ENCODE measurements at regions not wholly inside any gene's neighbourhood (a gene's known extent, or its start where the extent isn't known, plus 50 kb on each side); places are given as distances from the start of the nearest gene placed in this dataset.

DNA sequence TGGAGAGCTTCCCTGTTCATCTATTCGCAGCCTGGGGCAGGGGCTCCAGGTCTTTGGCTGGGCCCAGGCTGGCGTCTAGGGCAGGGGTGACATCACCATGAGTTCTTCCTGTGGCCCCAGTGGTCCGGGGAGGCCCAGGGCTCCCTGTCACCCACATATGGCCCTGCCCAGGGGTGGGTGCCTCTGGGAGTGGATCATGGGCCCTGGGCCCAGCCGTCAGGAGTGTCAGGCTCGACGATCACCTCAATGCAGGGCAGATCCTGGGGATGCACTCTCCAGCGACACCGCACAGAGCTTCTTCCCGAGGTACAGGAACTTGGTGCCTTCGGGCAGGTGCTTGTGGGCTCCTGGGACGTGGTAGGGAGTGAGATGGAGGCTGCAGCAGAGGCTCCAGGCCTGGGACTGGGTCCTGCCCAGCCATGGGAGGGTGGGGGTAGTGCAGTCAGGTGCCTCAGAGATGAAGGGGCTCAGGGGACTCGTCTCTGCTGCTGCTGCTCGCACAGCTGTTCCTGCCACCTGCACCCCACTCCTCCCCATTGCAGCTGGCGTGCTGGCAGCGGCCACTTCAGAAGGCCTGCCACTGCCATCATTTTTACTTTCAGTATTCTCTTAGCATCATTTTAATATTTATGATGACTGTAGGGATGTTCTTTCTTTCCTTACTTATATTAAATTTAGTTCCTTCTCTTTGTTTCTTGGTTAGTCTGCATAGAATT lies 196.0 kb upstream of the VRK2 start:
- DNase-seq = no peak

DNA sequence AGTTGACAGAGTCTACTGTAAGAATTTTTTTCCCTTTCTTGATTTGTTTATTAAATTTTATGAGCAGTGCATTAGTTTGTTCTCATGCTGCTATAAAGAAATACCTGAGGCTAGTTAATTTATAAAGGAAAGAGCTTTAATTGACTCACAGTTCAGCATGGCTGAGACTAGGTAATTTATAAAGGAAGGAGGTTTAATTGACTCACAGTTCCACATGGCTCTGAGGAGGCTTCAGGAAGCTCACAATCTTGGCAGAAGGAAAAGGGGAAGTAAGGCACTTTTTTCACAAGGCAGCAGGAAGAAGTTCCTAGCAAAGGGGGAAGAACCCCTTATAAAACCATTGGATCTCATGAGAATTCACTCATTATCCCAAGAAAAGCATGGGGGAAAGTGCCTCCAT lies 191.4 kb upstream of the VRK2 start:
- no peak for DNase-seq

DNA sequence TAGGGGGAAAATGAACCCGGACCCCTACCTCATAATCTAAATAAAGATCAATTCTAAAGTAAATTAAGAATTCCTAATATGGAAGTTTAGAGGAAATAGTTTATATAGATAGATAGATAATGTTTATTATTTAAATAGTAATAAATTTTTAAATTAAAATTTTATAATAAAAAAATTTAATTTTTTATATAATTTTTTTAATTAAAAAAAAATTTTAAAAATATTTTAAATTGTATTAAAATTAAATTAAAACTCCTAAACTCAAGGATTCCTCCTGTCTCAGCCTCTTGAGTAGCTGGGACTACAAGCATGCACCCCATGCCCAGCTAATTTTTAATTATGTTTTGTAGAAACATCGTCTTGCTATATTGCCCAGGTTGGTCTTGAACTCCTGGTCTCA lies 186.9 kb upstream of the VRK2 start:
- no peak for DNase-seq

DNA sequence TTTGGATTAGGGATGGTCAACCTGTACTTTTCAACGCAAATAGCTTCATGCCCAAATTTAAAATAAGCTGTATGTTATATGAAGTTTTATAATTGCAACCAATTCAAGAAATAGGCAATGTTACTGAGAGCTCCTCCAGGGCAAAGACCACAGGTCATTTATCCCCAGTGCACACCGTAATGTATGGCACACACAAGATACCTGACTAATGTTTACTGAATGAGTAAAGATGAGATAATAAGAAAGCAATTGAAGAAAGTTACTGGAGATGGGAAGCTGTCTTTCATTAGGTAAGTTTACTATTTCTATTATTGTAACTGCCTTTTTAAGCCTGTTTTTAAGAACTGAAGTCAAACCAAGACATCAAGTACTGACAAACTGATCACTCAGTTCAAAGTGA lies 184.5 kb upstream of the VRK2 start:
- no peak for DNase-seq

DNA sequence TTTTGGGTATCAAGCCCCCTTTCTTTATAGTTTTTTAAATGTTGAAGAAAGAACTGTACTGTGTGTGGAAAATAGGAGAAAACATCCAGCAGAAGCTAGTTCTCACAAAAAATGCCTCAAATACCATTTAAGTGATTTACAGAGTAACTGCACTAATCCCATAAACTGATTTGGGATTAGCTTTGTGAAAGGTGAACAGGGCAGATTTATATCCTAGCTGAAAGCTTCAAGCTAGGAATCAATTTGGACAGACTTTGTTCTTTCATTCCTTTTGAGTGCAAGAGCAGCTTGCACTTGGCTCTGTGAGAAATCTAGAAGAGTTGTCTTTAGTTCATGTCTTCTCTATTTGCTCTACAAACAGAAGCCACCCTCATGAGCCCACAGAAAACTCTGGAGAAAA lies 183.9 kb upstream of the VRK2 start:
- no peak for DNase-seq

DNA sequence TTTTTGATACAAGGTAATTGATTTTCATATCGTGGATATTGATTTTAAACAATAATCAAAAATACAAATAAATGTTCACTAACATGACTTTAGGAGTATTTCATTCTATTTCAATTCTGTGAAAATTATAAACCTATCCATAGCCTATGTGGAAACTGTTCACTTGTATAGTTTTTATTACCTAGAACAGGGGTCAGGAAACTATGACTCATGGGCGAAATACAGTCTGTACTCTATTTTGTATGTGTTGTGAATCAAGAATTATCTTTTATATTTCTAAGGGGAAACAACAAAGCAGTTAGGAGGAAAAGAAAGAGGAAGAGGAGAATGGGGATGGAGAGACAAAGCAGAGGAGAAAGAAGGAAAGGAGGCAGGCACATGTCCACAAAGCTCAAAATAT lies 181.7 kb upstream of the VRK2 start:
- peak; percentile 18 for DNase-seq

DNA sequence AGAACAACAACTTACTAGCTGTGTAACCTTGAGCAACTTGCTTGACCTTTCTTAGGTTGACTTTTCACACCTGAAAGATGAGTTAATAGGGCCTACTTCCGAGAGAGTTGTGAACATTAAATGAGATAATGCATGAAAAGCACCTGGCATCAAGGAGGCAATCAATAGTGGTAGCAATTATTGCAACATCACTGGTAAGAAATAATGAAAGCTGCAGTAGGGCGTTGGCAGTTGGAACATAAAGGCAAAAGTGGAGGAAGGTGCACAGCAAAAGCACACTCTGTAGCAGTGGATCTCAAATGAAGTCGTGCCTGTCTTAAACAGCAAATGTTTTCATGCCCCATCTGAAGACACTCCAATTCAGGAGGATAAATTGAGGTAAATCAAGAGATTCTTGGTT lies 178.9 kb upstream of the VRK2 start:
- DNase-seq = no peak

DNA sequence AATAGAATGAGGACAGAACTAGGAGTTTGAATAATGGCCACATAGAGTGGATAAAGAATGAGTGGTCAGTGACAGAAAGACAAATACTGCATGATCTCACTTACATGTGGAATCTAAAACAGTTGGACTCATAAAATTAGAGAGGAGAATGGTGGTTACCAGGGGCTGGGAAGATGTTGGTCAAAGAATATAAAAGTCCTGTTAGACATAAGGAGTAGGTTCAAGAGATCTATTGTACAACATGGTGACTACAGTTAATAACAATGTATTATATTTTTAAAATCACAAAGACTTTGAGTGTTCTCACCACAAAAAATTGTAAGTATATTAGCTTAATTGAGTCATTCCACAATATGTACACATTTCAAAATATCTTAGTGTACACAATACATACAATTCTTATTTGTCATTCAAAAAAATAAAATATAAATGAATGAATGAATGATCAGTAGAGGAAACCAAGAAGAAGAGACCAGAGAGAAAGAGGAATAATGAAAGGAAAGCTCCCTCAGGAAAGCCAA lies 177.9 kb upstream of the VRK2 start:
- peak; percentile 35 for DNase-seq

DNA sequence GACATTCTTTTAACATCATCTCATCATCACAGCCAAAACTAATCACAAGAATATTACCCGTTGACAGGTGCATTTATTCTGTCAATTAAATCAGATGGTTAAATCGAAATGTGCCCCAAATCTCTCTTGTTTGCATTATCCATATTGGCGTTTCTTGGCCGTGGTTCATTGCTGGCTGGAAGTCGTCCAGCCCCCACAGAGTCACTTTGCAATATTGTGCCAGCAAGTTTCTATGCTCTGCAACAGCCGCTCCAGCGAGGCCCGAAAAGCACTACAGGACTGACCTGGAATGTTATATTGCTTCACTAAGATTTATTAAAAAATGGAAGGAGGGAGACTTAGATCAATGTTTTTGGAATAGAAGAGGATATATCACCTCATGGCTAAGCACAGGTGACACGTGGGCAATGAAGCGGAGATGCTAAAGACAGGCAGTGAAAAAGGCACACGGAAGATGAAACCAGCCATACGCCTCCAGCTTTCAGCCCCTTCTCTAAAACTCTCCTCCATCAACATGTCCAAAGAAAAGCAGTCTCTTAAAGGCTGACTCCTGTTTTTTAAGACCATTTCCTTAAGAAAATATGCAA lies 176.8 kb upstream of the VRK2 start:
- DNase-seq = no peak

DNA sequence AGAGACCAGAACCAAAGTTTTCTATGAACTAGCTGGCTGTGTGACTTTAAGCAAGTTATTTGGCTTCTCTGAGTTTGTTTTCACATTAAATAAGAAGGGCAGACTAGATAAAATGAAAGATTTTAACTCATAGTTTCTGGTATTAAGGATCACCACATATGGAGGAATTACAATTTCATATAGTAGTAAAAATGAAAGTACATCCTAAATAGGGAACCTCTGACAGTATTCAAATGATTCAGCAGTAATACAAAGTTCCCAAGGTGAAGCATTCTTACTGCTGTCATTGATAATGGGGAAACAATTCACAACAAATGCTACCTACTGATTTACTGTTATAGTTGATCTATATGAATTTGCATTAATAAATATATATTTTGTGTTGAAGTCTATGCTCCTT lies 170.3 kb upstream of the VRK2 start:
- DNase-seq = no peak

DNA sequence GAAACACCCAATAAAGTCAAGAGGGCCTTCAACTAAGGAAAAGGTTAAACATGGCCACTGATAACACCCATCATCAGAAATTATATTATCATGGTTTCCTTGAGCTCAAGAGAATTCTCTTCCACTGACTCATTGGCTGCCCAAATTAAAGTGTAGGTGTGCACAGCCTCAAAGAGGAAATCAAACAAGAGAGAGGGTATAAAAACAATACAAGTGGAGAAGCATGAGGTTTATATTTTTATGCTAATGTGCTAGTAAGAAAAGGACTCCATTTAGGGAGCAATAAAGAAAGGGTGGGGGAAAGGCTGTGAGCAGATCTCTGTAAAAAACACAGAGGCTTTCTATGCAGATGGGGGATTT lies 168.8 kb upstream of the VRK2 start:
- no peak for DNase-seq

DNA sequence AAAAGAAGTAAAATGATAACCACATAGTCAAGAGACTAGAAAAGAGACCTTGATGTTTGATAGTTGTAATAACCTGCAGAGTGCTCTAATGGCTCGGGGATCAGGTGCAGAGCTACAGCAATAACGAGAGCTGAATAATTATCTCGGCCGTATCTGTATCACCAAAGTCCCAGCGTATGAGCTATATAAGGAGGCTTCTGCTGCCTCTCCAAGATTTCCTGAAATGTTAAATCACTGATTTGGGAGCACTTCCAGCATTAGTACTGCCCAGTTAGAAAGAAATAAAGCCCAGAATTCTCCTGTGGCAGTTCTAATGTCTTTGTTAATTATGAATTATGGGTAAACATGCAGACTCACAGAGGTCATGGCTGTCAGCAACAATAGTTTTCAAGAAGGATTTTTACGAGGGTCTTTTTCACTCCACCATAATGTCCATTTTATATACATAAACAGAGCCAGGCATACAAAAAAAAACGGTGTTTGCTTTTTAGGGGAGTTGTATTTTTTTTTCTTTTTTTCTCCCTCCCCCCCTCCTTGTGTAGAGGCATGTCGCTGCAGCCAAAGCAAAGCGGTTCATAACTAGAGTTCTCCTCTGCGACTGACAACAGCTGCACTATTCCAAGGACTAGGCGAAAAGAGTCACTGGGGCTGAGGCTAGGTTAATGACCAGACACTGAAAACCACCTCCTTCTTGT lies 168.3 kb upstream of the VRK2 start:
- no peak for DNase-seq

DNA sequence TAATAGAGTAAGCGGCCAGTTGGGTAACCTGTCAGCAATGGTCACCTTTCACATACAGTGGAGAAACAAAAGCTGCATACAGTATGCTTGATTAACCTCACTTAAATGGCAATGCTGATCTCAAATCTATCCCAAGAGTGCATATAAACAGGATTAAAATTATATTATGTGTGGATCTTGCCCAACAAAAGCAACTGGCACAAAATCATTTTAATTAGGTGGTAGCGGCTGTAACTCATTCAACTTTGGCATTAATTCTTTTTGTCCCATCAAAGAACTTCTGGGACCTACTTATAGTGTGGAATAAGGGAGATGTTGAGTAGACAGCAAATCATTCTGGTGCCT lies 167.8 kb upstream of the VRK2 start:
- DNase-seq = no peak

DNA sequence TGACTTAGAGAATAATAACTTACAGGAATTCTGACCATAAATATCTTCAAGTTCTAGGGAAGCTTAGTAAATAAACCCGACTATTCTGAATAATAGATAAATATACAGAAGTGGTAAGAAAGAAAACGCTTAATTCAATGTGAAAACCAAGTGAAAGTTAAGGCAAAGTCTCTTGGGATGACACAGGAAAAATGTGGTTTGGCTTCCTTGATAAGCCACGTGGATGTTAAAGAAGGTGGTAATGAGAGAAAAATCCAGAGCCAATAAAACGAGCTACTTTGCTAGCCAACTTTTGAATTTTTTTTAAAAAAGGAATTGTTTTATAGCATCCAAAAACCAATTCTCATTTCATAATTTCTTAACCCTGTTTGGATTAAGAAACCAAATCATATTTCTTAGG lies 166.2 kb upstream of the VRK2 start:
- no peak for DNase-seq

DNA sequence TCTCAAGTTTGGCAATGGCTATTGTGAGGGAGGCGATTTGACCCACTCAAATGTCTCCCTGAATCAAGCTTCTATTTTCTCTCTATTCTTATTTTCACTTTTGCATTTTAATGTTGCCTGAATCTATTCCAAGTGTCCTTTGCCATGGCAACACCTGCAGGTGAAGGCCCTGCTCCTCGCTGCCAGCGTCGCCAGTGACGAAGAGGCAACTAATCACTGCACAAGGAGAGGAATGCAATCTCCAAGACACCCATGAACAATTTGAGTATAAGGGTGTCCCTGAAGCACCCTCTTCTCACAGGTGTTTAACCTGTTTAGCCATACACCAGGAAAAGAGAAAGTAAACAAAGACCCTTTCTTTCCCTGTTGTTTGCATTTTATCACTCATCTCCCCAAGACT lies 165.6 kb upstream of the VRK2 start:
- no peak for DNase-seq

DNA sequence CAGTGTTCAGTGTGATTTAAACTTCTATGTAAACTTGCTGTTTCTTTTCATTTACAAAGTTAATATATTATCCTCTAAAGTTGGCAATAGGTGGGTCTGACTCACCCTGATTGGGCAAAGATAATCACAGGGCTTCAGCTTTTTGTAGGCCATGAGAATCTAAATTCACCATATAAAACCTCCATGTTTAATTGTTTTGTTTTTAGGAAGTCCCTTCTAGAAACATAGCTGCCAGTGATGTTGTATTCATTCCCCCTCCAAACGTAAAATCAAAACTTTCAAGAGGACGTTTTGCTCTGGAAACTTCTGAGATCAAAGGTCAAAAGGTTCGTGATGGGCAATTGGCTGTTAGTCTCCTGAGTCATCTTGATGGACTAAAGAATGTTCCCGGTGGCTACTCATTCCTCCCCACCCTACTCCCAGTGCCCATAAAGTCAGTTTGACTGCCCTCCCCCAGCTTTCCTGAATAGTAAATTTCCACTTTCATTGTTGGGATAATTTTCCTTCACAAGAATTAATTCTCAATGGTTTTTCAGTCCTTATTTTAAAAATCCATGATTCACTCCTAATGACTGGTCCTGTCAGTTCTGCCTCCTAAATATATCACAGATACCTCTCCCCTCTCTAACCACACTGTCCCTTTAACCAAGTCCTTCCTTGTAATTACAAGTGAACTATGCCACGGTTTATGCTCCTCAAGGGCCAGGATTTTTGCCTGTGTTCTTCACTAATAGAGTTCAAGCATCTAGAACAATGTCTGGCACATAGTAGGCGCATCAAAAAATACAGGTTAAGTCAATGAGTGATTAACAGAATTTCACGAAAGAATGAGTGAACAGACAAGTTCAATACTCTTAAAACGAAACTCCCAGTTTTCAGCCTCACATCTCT lies 164.4 kb upstream of the VRK2 start:
- peak; percentile 92 for DNase-seq

DNA sequence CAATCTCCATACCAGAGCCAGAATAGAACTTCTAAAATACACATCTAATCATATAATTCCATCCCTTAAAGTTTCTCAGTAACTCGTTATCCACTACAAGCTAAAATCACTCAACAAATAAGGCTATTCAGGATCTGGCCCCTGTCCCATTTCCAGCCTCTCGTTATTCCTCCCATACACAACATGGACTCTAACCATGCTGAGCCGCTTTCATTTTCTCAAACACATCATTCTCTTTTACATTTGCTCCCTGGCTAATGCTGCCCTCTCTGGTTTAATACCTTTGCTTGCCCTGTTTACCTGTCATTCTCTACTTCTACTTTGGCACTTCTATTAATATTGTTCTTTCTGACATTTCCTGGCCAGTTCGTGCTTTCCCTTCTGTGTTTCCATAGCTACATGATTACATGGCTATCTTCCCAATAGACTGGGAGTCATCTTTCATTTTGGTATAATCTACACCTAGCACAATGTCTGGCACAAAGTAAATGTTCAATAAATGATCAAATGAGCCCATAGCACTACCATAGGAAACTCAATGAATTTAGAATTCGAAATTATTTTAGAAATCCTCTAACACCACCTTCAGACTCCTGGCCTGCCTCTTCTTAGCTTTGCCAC lies 163.6 kb upstream of the VRK2 start:
- peak; percentile 12 for DNase-seq

DNA sequence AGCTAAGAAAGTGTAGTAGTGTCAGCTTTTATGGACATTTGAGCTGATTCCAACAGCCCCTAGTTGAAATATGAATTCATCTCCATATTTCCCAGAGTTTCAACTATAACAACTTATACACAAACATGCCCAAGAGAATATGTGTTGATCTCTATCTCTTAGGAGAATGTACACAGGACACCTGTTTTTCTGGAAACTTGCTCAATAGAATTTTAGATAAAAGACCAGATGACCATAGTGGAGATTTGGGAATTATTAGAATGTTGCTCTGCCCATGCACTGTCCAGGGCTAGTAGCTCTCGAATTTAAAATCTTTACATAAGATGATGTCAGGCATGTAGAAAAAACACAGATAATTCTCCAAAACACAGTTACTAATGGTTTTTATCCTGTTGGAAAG lies 162.3 kb upstream of the VRK2 start:
- DNase-seq = no peak

DNA sequence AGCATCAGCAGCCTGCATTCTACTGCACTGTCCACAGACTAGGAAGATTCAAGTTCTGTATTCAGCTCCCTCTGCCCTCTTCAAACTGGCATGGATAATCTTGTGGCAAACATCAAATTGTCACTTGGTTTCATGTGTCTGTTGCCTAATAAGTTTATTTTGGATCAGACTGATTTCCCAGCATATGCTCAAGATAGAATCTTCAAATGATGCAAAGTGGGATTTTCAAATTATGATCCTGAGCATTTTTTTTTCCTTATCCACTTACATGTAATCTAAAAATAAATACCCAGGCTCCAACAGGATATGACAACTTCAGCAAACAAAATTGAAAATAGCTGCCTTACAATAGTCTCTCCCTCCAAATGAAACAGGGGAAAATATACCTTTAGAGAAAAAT lies 160.9 kb upstream of the VRK2 start:
- no peak for DNase-seq

DNA sequence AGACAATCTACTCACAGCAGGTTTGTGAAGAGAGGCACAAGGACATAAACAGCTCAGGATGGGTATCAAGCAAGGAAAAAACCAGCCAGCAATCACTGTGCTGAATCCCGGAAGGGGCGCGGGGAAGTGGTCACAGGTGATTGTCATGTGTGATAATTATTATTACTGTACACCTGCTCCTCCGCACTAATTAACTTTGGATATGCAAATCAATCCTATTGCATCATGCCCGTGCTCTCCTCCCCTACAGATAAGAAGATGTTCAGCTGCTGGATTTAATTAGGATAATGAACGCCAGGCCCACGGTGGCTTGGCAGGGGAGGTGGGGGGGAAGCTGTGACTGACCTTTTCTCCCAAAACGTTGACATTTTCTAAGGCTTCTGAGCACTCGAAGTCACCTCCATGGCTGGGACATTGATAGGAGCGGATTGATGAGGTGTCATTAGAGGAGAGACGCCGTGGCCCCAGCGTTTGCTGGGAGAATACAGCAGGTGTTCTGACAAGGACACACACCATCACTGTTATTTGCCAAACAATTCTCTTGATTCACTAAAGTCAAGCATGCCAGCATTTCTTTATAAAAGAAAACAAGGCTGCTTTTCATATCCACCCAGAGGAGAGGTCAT lies 160.3 kb upstream of the VRK2 start:
- DNase-seq = no peak

DNA sequence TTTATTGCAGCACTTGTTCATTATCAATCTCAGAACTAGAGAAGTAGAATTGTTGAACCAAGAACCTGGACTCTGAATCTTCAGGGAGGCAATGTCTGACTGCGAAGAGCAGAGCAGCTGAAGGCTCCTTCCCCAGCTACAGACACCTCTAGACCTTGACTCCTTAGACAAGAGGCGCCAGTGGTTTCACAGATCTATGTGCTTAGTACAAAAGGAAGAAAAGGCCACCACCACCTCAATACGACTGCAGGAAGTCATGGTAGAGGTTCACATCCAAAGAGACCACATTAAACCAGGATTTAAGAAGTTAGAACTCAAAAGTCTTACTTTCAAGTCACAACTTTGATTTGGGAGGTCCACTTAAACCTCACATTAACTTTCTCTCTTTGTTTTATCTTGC lies 158.1 kb upstream of the VRK2 start:
- DNase-seq = no peak

DNA sequence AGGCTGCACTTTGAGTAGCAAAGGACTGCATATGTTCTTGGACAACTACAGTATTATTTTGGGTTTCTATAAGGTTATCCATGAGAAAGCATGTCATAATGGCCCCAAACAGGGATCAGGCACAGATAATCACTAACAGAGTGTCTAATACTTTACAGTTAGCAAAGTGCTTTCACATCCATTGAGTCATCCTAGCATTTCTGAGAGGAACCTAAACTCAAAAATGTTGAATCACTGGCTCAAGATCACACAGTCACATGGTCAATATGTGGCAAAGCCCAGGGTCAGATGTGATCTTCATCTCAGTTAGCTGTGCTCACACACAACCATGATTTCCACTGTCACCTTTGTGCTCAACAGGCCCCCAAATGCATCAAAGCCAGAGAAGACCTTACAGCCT lies 156.1 kb upstream of the VRK2 start:
- DNase-seq = peak; percentile 87

Measured in HCEC 1CT (cell line).